Prostate gland (tissue), 2 donors: ENCODE measurements at regions not wholly inside any gene's neighbourhood (a gene's known extent, or its start where the extent isn't known, plus 50 kb on each side); places are given as distances from the start of the nearest gene placed in this dataset.
"Not testable (repeated sequence)": the region's sequence is repeated elsewhere in the genome, so short reads cannot be mapped to it uniquely, and the experiment has no call there.

ENCODE experiments used
- DNase-seq: peaks from one replicate; pipeline ENCODE4 v3.0.0-alpha.2; 2019; ENCODE audit warnings: low spot score
- H3K27ac ChIP-seq, 2 donors: fragments of 200-600 bp; sonication (generic); 2 replicates each; pipeline ENCODE4 v1.5.1; 2017 to 2019
- H3K27me3 ChIP-seq: fragments of 200-600 bp; sonication (generic); replicated peaks from 2 replicates; pipeline ENCODE4 v1.5.1; 2019; ENCODE audit not compliant: insufficient read depth
- H3K36me3 ChIP-seq, 2 donors: fragments of 200-600 bp; sonication (generic); 1 replicate in 1 of 2; 2 replicates in 1 of 2; pipeline versions ENCODE4 v1.5.1 to v1.8.1; 2017 to 2019
- H3K4me1 ChIP-seq: fragments of 200-600 bp; sonication (generic); replicated peaks from 2 replicates; pipeline ENCODE4 v1.5.1; 2019
- H3K4me3 ChIP-seq, 2 donors: fragments of 200-600 bp; sonication (generic); 2 replicates each; pipeline ENCODE4 v1.5.1; 2017 to 2019
- H3K9me3 ChIP-seq: fragments of 200-600 bp; sonication (generic); 2 replicates; pipeline ENCODE4 v1.5.1; 2017
- POLR2A ChIP-seq: fragments of 450-650 bp; IDR thresholded peaks from one replicate; pipeline ENCODE4 v1.6.1; 2016; ENCODE audit warnings: antibody characterized with exemption, mild to moderate bottlenecking
- POLR2AphosphoS5 ChIP-seq: sonication (generic); formaldehyde crosslinking; IDR thresholded peaks from one replicate; pipeline ENCODE4 v1.6.1; 2017; ENCODE audit warnings: antibody characterized with exemption
- WGBS: methylation state at CpG from one replicate; pipeline ENCODE4 v1.1.5; 2018; 5-methylcytosine and 5-hydroxymethylcytosine counted together
- intact Hi-C: fragments of 100-400 bp; cut with DNase I; formaldehyde crosslinking; loops from one replicate; pipeline ENCODE4 v1.14.2; 2022
- TF ChIP-seq, protein P1 (sequence below), 4 experiments: fragments of 200-600 bp in 2 of 4; fragments of 450-650 bp in 2 of 4; sonication (generic) in 2 of 4; IDR thresholded peaks; 1 replicate in 3 of 4; 2 replicates in 1 of 4; pipeline ENCODE4 v1.5.1; 2016 to 2019; ENCODE audit warnings: antibody characterized with exemption in 4 of 4, mild to moderate bottlenecking in 2 of 4, moderate library complexity in 2 of 4

GRCh38 chr1:58062635-58063034 is 483.9 kb downstream of the OMA1 start:
- no peak for DNase-seq
- Histone ChIP-seq H3K36me3 (no peaks in the 10 kb centered on the region), H3K4me3 (no peak overlapping the region), H3K4me1 (no peaks in the 10 kb centered on the region), H3K27ac (no peak overlapping the region), H3K9me3 (no peaks in the 10 kb centered on the region), H3K27me3 (no peaks in the 10 kb centered on the region)
- no peak for TF ChIP-seq POLR2A
- TF ChIP-seq, protein P1, sequence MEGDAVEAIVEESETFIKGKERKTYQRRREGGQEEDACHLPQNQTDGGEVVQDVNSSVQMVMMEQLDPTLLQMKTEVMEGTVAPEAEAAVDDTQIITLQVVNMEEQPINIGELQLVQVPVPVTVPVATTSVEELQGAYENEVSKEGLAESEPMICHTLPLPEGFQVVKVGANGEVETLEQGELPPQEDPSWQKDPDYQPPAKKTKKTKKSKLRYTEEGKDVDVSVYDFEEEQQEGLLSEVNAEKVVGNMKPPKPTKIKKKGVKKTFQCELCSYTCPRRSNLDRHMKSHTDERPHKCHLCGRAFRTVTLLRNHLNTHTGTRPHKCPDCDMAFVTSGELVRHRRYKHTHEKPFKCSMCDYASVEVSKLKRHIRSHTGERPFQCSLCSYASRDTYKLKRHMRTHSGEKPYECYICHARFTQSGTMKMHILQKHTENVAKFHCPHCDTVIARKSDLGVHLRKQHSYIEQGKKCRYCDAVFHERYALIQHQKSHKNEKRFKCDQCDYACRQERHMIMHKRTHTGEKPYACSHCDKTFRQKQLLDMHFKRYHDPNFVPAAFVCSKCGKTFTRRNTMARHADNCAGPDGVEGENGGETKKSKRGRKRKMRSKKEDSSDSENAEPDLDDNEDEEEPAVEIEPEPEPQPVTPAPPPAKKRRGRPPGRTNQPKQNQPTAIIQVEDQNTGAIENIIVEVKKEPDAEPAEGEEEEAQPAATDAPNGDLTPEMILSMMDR (IDR thresholded peaks at IDR 0.05), result no peak
- no peak for TF ChIP-seq POLR2AphosphoS5
- WGBS, result 97% methylated on average over 4 of the region's 4 CpGs
- intact Hi-C loops, result no loop called here

- H3K27ac ChIP-seq, result no peak overlapping the region
- no peaks in the 10 kb centered on the region for H3K4me1 ChIP-seq
- no peak for DNase-seq
- no peaks in the 10 kb centered on the region for H3K36me3 ChIP-seq
- 32% methylated on average over 9 of the region's 9 CpGs for WGBS
- H3K4me3 ChIP-seq, result no peak overlapping the region
- no peaks in the 10 kb centered on the region for H3K9me3 ChIP-seq
- intact Hi-C loops, result no loop called here
- TF ChIP-seq POLR2A (no peak), POLR2AphosphoS5 (no peak)
- TF ChIP-seq, protein P1 (IDR thresholded peaks at IDR 0.05), result no peak
- H3K27me3 ChIP-seq, result no peaks in the 10 kb centered on the region
Observed at GRCh38 chr1:58060559-58061170, 485.9 kb downstream of the OMA1 start.

- Histone ChIP-seq H3K9me3 (no peaks in the 10 kb centered on the region), H3K27ac (no peak overlapping the region), H3K4me3 (no peak overlapping the region), H3K36me3 (no peaks in the 10 kb centered on the region), H3K27me3 (no peaks in the 10 kb centered on the region), H3K4me1 (no peaks in the 10 kb centered on the region)
- 67% methylated on average over 6 of the region's 6 CpGs for WGBS
- no peak for DNase-seq
- intact Hi-C loops, result no loop called here
- TF ChIP-seq POLR2AphosphoS5, result no peak
- no peak for TF ChIP-seq POLR2A
- TF ChIP-seq, protein P1 (IDR thresholded peaks at IDR 0.05), result no peak
Observed at GRCh38 chr1:58059789-58060188, 486.7 kb downstream of the OMA1 start.

DNA sequence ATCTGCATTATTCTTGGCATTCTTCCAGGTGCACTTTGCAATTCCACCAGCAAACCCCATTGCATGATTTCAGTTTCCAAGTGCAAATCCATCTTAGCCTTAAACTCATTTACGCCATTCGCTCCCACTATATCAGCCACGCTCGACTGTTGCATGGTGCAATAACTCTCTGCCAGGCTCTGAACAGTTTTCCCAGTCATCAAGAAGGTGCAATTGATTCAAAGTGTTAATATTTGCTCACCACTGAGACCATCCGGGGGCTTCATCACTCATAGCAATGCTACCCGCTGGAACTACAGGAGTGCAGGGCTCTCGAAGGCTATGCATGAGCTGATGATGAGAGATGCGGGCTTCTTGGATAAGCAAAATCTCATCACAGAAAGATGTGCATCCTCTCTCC is 488.2 kb downstream of the OMA1 start:
- no peak for DNase-seq
- TF ChIP-seq POLR2A, result no peak
- H3K4me3 ChIP-seq, result no peak overlapping the region
- H3K4me1 ChIP-seq, result no peaks in the 10 kb centered on the region
- intact Hi-C loops, result no loop called here
- no peaks in the 10 kb centered on the region for H3K36me3 ChIP-seq
- H3K27ac ChIP-seq, result no peak overlapping the region
- 83% methylated on average over 8 of the region's 8 CpGs for WGBS
- no peaks in the 10 kb centered on the region for H3K9me3 ChIP-seq
- no peaks in the 10 kb centered on the region for H3K27me3 ChIP-seq

DNA sequence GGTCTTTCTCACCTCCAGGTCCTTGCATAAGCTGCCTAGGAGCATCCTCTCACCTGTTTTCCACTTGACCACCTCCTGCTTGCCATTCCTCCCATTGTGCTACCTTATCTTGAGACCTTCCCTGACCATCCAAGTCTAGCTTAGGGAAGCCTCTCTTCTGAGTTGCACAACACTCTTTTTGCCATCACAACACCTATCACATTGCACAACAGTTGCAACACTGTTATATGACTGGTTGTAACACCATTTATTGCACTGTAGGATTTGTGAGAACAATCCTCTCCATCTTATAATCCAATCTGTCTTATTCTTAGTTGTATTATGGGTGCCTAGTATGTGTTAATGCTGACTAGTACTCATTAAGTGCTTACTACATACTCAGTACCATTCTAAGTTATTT is 488.7 kb downstream of the OMA1 start:
- H3K36me3 ChIP-seq, result no peaks in the 10 kb centered on the region
- H3K27me3 ChIP-seq, result no peaks in the 10 kb centered on the region
- no peak overlapping the region for H3K4me3 ChIP-seq
- H3K4me1 ChIP-seq, result no peaks in the 10 kb centered on the region
- intact Hi-C loops, result no loop called here
- no peak for TF ChIP-seq POLR2AphosphoS5
- TF ChIP-seq POLR2A, result no peak
- TF ChIP-seq, protein P1 (IDR thresholded peaks at IDR 0.05), result no peak
- H3K27ac ChIP-seq, result no peak overlapping the region
- no peaks in the 10 kb centered on the region for H3K9me3 ChIP-seq
- no peak for DNase-seq

DNA sequence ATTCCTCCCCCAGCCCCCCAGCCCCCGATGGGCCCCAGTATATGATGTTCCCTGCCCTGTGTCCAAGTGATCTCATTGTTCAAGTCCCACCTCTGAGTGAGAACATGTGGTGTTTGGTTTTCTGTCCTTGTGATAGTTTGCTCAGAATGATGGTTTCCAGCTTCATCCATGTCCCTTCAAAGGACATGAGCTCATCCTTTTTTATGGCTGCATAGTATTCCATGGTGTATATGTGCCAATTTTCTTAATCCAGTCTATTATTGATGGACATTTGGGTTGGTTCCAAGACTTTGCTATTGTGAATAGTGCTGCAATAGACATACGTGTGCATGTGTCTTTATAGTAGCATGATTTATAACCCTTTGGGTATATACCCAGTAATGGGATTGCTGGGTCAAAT is 495.3 kb downstream of the OMA1 start:
- H3K4me3 ChIP-seq, DNase-seq, H3K4me1 ChIP-seq, intact Hi-C loops, H3K9me3 ChIP-seq, H3K27ac ChIP-seq, H3K27me3 ChIP-seq, H3K36me3 ChIP-seq: not testable (repeated sequence)
- 98% methylated on average over 2 of the region's 2 CpGs for WGBS
